ENCODE measurements at regions not wholly inside any gene's neighbourhood (a gene's known extent, or its start where the extent isn't known, plus 50 kb on each side); places are given as distances from the start of the nearest gene placed in this dataset.
"Not testable (repeated sequence)": the region's sequence is repeated elsewhere in the genome, so short reads cannot be mapped to it uniquely, and the experiment has no call there.

DNA sequence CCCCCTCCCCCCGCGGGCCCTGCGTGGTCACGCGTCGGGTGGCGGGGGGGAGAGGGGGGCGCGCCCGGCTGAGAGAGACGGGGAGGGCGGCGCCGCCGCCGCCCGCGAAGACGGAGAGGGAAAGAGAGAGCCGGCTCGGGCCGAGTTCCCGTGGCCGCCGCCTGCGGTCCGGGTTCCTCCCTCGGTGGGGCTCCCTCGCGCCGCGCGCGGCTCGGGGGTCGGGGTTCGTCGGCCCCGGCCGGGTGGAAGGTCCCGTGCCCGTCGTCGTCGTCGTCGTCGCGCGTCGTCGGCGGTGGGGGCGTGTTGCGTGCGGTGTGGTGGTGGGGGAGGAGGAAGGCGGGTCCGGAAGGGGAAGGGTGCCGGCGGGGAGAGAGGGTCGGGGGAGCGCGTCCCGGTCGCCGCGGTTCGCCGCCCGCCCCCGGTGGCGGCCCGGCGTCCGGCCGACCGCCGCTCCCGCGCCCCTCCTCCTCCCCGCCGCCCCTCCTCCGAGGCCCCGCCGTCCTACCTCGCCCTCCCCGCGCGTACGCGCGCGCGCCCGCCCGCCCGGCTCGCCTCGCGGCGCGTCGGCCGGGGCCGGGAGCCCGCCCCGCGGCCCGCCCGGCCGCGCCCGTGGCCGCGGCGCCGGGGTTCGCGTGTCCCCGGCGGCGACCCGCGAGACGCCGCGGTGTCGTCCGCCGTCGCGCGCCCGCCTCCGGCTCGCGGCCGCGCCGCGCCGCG lies 2264.1 kb upstream of the TPTE start:
- H3K4me3 Mint-ChIP-seq; H4K91ac ChIP-seq (ENCODE audit: insufficient read length, low read depth, low read length); H3K27me3 Mint-ChIP-seq (ENCODE audit: low read depth); H2BK12ac ChIP-seq (ENCODE audit: insufficient read length, low read depth, low read length); H2BK5ac ChIP-seq (ENCODE audit: insufficient read length, low read length); H3K36me3 Mint-ChIP-seq (ENCODE audit: insufficient read depth in 1 of 3, low read depth in 3 of 3); H2BK15ac ChIP-seq (ENCODE audit: low read depth, low read length); H3K56ac ChIP-seq (ENCODE audit: insufficient read length, low read depth, low read length); H4K5ac ChIP-seq (ENCODE audit: insufficient read length, low read depth, low read length); H3K18ac ChIP-seq (ENCODE audit: insufficient read length, low read depth, low read length); H3K9me3 ChIP-seq (ENCODE audit: control insufficient read depth, low read depth, low read length); H3K9me3 Mint-ChIP-seq; H3K9ac ChIP-seq (ENCODE audit: extremely low read depth, insufficient read length, low read length); H3K23me2 ChIP-seq (ENCODE audit: insufficient read length, low read depth, low read length, poor library complexity, severe bottlenecking); H3K4me1 Mint-ChIP-seq; H3K79me1 ChIP-seq (ENCODE audit: insufficient read depth, low read depth, low read length, poor library complexity, severe bottlenecking); H3T11ph ChIP-seq (ENCODE audit: low read length); H3K27ac Mint-ChIP-seq; H2BK120ac ChIP-seq (ENCODE audit: low read depth, low read length, poor library complexity, severe bottlenecking); H3K4me2 ChIP-seq (ENCODE audit: insufficient read depth, insufficient read length, low read length); H3K27ac ChIP-seq (ENCODE audit: insufficient read length, low read depth, low read length); H3K14ac ChIP-seq (ENCODE audit: insufficient read depth, low read length); H2AK5ac ChIP-seq (ENCODE audit: insufficient read length, low read length); H4K8ac ChIP-seq (replicated peaks; ENCODE audit: insufficient read length, low read depth, low read length); H2AFZ ChIP-seq (ENCODE audit: low read length); H4K20me1 ChIP-seq (ENCODE audit: control insufficient read depth, insufficient read depth, insufficient read length); H2BK20ac ChIP-seq (ENCODE audit: low read depth, low read length, poor library complexity, severe bottlenecking); H3K4ac ChIP-seq (ENCODE audit: low read depth, low read length); H3K4me1 ChIP-seq (ENCODE audit: insufficient read depth, low read length); H3K23ac ChIP-seq (ENCODE audit: insufficient read length, low read depth, low read length); H3K27me3 ChIP-seq (ENCODE audit: insufficient read depth, low read length); H3K79me2 ChIP-seq (ENCODE audit: insufficient read depth, low read length): not testable (repeated sequence)
- no CpG with 5 or more reads among the region's 143 CpGs for WGBS (ENCODE audit: extremely low coverage, insufficient read length, low lambda C conversion rate)
- DNase-seq: peak; percentile 3

DNA sequence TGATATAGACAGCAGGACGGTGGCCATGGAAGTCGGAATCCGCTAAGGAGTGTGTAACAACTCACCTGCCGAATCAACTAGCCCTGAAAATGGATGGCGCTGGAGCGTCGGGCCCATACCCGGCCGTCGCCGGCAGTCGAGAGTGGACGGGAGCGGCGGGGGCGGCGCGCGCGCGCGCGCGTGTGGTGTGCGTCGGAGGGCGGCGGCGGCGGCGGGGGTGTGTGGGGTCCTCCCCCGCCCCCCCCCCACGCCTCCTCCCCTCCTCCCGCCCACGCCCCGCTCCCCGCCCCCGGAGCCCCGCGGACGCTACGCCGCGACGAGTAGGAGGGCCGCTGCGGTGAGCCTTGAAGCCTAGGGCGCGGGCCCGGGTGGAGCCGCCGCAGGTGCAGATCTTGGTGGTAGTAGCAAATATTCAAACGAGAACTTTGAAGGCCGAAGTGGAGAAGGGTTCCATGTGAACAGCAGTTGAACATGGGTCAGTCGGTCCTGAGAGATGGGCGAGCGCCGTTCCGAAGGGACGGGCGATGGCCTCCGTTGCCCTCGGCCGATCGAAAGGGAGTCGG lies 2261.2 kb upstream of the TPTE start:
- H3K79me1 ChIP-seq (ENCODE audit: insufficient read depth, low read depth, low read length, poor library complexity, severe bottlenecking); H3K36me3 Mint-ChIP-seq (ENCODE audit: insufficient read depth in 1 of 3, low read depth in 3 of 3); H3K4me2 ChIP-seq (ENCODE audit: insufficient read depth, insufficient read length, low read length); H3K9ac ChIP-seq (ENCODE audit: extremely low read depth, insufficient read length, low read length); H3K23ac ChIP-seq (ENCODE audit: insufficient read length, low read depth, low read length); H3K9me3 Mint-ChIP-seq; H4K20me1 ChIP-seq (ENCODE audit: control insufficient read depth, insufficient read depth, insufficient read length); DNase-seq; H3K18ac ChIP-seq (ENCODE audit: insufficient read length, low read depth, low read length); H3K23me2 ChIP-seq (ENCODE audit: insufficient read length, low read depth, low read length, poor library complexity, severe bottlenecking); H3K27ac ChIP-seq (ENCODE audit: insufficient read length, low read depth, low read length); H3K27me3 Mint-ChIP-seq (ENCODE audit: low read depth); H4K91ac ChIP-seq (ENCODE audit: insufficient read length, low read depth, low read length); H3K4me1 ChIP-seq (ENCODE audit: insufficient read depth, low read length); H4K5ac ChIP-seq (ENCODE audit: insufficient read length, low read depth, low read length); H2AK5ac ChIP-seq (ENCODE audit: insufficient read length, low read length); H3K4me3 Mint-ChIP-seq; H3K79me2 ChIP-seq (ENCODE audit: insufficient read depth, low read length); H2BK12ac ChIP-seq (ENCODE audit: insufficient read length, low read depth, low read length); H2BK20ac ChIP-seq (ENCODE audit: low read depth, low read length, poor library complexity, severe bottlenecking); H2BK15ac ChIP-seq (ENCODE audit: low read depth, low read length); H3K27ac Mint-ChIP-seq; H3T11ph ChIP-seq (ENCODE audit: low read length); H3K27me3 ChIP-seq (ENCODE audit: insufficient read depth, low read length); H3K4me1 Mint-ChIP-seq; H2BK5ac ChIP-seq (ENCODE audit: insufficient read length, low read length); H2AFZ ChIP-seq (ENCODE audit: low read length); H2BK120ac ChIP-seq (ENCODE audit: low read depth, low read length, poor library complexity, severe bottlenecking); H3K9me3 ChIP-seq (ENCODE audit: control insufficient read depth, low read depth, low read length); H3K56ac ChIP-seq (ENCODE audit: insufficient read length, low read depth, low read length); H3K4ac ChIP-seq (ENCODE audit: low read depth, low read length); H4K8ac ChIP-seq (replicated peaks; ENCODE audit: insufficient read length, low read depth, low read length); H3K14ac ChIP-seq (ENCODE audit: insufficient read depth, low read length): not testable (repeated sequence)
- WGBS (ENCODE audit: extremely low coverage, insufficient read length, low lambda C conversion rate): no CpG with 5 or more reads among the region's 66 CpGs
